ENCODE measurements at regions not wholly inside any gene's neighbourhood (a gene's known extent, or its start where the extent isn't known, plus 50 kb on each side); places are given as distances from the start of the nearest gene placed in this dataset.

- Histone ChIP-seq H3K14ac (ENCODE audit: insufficient read length) (no peak overlapping the region), H2BK120ac (replicated peaks; ENCODE audit: low read depth, low read length) (no peak overlapping the region), H3K23me2 (ENCODE audit: low read depth, low read length) (no peaks in the 10 kb centered on the region), H2BK15ac (ENCODE audit: low read length) (no peak overlapping the region), H2BK20ac (ENCODE audit: low read length) (no peak overlapping the region), H2BK5ac (ENCODE audit: low read depth, low read length) (no peak overlapping the region), H3K23ac (ENCODE audit: insufficient read length) (no peak overlapping the region), H4K8ac (ENCODE audit: extremely low read depth, insufficient read depth, low read length) (no peak overlapping the region), H3K9me3 (ENCODE audit: insufficient read depth in 2 of 2, low read depth in 1 of 2, low read length in 1 of 2) (no peaks in the 10 kb centered on the region), H3K27ac (ENCODE audit: low read depth, low read length) (no peak overlapping the region), H3K79me2 (ENCODE audit: control insufficient read depth in 1 of 2, insufficient read depth in 2 of 2, low read length in 2 of 2) (no peaks in the 10 kb centered on the region), H2BK12ac (ENCODE audit: low read depth, low read length) (no peak overlapping the region), H3K4ac (replicated peaks; ENCODE audit: insufficient read length, low read depth, low read length) (no peak overlapping the region), H3K56ac (replicated peaks; ENCODE audit: insufficient read length, low read depth, low read length) (no peak overlapping the region), H3K4me1 (replicated peaks in 1 of 4; ENCODE audit: control insufficient read depth in 3 of 4, insufficient read depth in 4 of 4, low read length in 3 of 4) (no peaks in the 10 kb centered on the region), H3K36me3 (ENCODE audit: control insufficient read depth in 2 of 4, insufficient read depth in 4 of 4, low read length in 3 of 4) (no peaks in the 10 kb centered on the region), H3K4me2 (ENCODE audit: insufficient read depth in 1 of 2, low read depth in 2 of 2, low read length in 2 of 2) (no peak overlapping the region), H4K5ac (ENCODE audit: insufficient read length, low read depth, low read length) (no peak overlapping the region), H3K27me3 (replicated peaks in 1 of 4; ENCODE audit: control insufficient read depth in 3 of 4, extremely low read depth in 1 of 4, insufficient read depth in 3 of 4, low read length in 3 of 4) (no peaks in the 10 kb centered on the region), H2AK5ac (ENCODE audit: low read depth, low read length) (no peak overlapping the region), H4K91ac (replicated peaks; ENCODE audit: insufficient read length, low read length) (no peak overlapping the region), H4K20me1 (replicated peaks in 1 of 2; ENCODE audit: control insufficient read depth in 1 of 2, insufficient read depth in 2 of 2, low read length in 2 of 2) (no peaks in the 10 kb centered on the region), H3K4me3 (ENCODE audit: extremely low read depth in 1 of 4, insufficient read depth in 2 of 4, low read depth in 3 of 4, low read length in 4 of 4) (no peak overlapping the region), H3K79me1 (ENCODE audit: low read depth, low read length) (no peaks in the 10 kb centered on the region), H3K9ac (replicated peaks in 1 of 4; ENCODE audit: extremely low read depth in 1 of 4, low read depth in 3 of 4, low read length in 3 of 4) (no peak overlapping the region), H2AFZ (ENCODE audit: low read length) (no peak overlapping the region), H3K18ac (ENCODE audit: extremely low read depth, low read length) (no peak overlapping the region)
- DNase-seq (ENCODE audit: low read depth in 1 of 2, low spot score in 2 of 2) = no peak
- TF ChIP-seq POLR2A (IDR thresholded peaks at IDR 0.05; ENCODE audit: control extremely low read depth in 1 of 2, low read depth in 2 of 2, low read length in 2 of 2) = no peak
- no peak for TF ChIP-seq ASH2L (IDR thresholded peaks at IDR 0.05; ENCODE audit: low read length)
- no peak for TF ChIP-seq TBP (IDR thresholded peaks at IDR 0.05; ENCODE audit: low read depth, low read length)
- no peak for FAIRE-seq
- POLR2A ChIA-PET (ENCODE audit: partially characterized antibody) = no interaction called here
- WGBS, 2 experiments (ENCODE audit: extremely low coverage in 1 of 2, insufficient coverage in 1 of 2, insufficient read length in 1 of 2, insufficient replicate concordance in 2 of 2, low coverage in 1 of 2, low lambda C conversion rate in 2 of 2, missing lambda C conversion rate in 1 of 2) = 83% methylated on average over 2 of the region's 2 CpGs; no CpG with 5 or more reads in 1 of the 2 experiments
- CTCF ChIA-PET (ENCODE audit: partially characterized antibody) = interaction anchor here (1.1 to 1.3 kb wide), 2 partner anchors 10 to 30 kb away, joined by 3 read pairs; no protein-coding TSS in a partner anchor
Measured at GRCh38 chr11:112731538-112731937, 229.7 kb upstream of the NCAM1 start.

All from H1 (cell line).